Esophagus muscularis mucosa (tissue), 4 donors: ENCODE measurements at regions not wholly inside any gene's neighbourhood (a gene's known extent, or its start where the extent isn't known, plus 50 kb on each side); places are given as distances from the start of the nearest gene placed in this dataset.

Experiments
- DNase-seq: peaks from one replicate; pipeline ENCODE4 v3.0.0-alpha.2; 2017; ENCODE audit errors: extremely low spot score
- H3K27ac ChIP-seq, 4 donors: fragments of 200-600 bp; sonication (generic); replicated peaks in 1 of 4; 1 replicate in 3 of 4; 2 replicates in 1 of 4; pipeline ENCODE4 v1.5.1; 2016 to 2019; ENCODE audit warnings: mild to moderate bottlenecking in 1 of 4
- H3K27me3 ChIP-seq, 4 donors: fragments of 200-600 bp; sonication (generic); one replicate each; pipeline versions ENCODE4 v1.5.1 to v1.6.0; 2016 to 2019
- H3K36me3 ChIP-seq, 4 donors: fragments of 200-600 bp; sonication (generic); one replicate each; pipeline ENCODE4 v1.5.1; 2016 to 2019
- H3K4me1 ChIP-seq, 4 donors: fragments of 200-600 bp; sonication (generic); one replicate each; pipeline ENCODE4 v1.5.1; 2016 to 2019
- H3K4me3 ChIP-seq, 4 donors: fragments of 200-600 bp; sonication (generic); 1 replicate in 2 of 4; 2 replicates in 2 of 4; pipeline ENCODE4 v1.5.1; 2016 to 2019; ENCODE audit warnings: mild to moderate bottlenecking in 4 of 4, moderate library complexity in 1 of 4
- H3K9me3 ChIP-seq, 4 donors: fragments of 200-600 bp; sonication (generic); 1 replicate in 3 of 4; 2 replicates in 1 of 4; pipeline ENCODE4 v1.5.1; 2016 to 2019
- CTCF ChIP-seq, 3 experiments: fragments of 200-600 bp in 2 of 3; fragments of 450-650 bp in 1 of 3; sonication (generic) in 2 of 3; IDR thresholded peaks; one replicate each; pipeline ENCODE4 v1.5.1; 2017 to 2019; ENCODE audit warnings: antibody characterized with exemption in 3 of 3, mild to moderate bottlenecking in 2 of 3, moderate library complexity in 1 of 3
- EP300 ChIP-seq: sonication (generic); formaldehyde crosslinking; IDR thresholded peaks from one replicate; pipeline ENCODE4 v1.6.1; 2017; ENCODE audit warnings: antibody characterized with exemption
- POLR2A ChIP-seq: fragments of 450-650 bp; IDR thresholded peaks from one replicate; pipeline ENCODE4 v1.6.1; 2017; ENCODE audit warnings: antibody characterized with exemption, moderate library complexity, mild to moderate bottlenecking, low read depth
- POLR2AphosphoS5 ChIP-seq, 2 donors: sonication (generic); formaldehyde crosslinking; IDR thresholded peaks; one replicate each; pipeline ENCODE4 v1.6.1; 2017; ENCODE audit warnings: antibody characterized with exemption in 2 of 2
- WGBS: methylation state at CpG from one replicate; pipeline ENCODE4 v1.1.5; 2018; 5-methylcytosine and 5-hydroxymethylcytosine counted together
- intact Hi-C: fragments of 100-400 bp; cut with DNase I; formaldehyde crosslinking; loops from one replicate; pipeline ENCODE4 v1.15.1; 2023

GRCh38 chr11:28826807-28827206 lies 718.6 kb downstream of the METTL15 start:
- WGBS, result 92% methylated on average over 1 of the region's 1 CpG
- Histone ChIP-seq H3K27me3 (no peaks in the 10 kb centered on the region), H3K27ac (no peak overlapping the region), H3K36me3 (no peaks in the 10 kb centered on the region), H3K4me3 (no peak overlapping the region), H3K9me3 (peaks cover 0 to 14% (median 0%) of the 10 kb centered on the region in 4 donors), H3K4me1 (no peaks in the 10 kb centered on the region)
- no peak for DNase-seq
- TF ChIP-seq EP300 (no peak), POLR2AphosphoS5 (IDR thresholded peaks at IDR 0.05) (no peak), CTCF (IDR thresholded peaks at IDR 0.05) (no peak), POLR2A (no peak)
- intact Hi-C loops, result no loop called here

- H3K9me3 ChIP-seq, result peaks cover 0 to 12% (median 0%) of the 10 kb centered on the region in 4 donors
- 73% methylated on average over 4 of the region's 4 CpGs for WGBS
- no peaks in the 10 kb centered on the region for H3K36me3 ChIP-seq
- TF ChIP-seq POLR2A (no peak), POLR2AphosphoS5 (IDR thresholded peaks at IDR 0.05) (no peak), CTCF (IDR thresholded peaks at IDR 0.05) (no peak), EP300 (no peak)
- no peaks in the 10 kb centered on the region for H3K27me3 ChIP-seq
- H3K27ac ChIP-seq, result no peak overlapping the region
- H3K4me1 ChIP-seq, result no peaks in the 10 kb centered on the region
- intact Hi-C loops, result no loop called here
- no peak overlapping the region for H3K4me3 ChIP-seq
- no peak for DNase-seq
Measured at GRCh38 chr11:28822576-28822975, 714.4 kb downstream of the METTL15 start.

GRCh38 chr11:28820296-28820989 lies 712.3 kb downstream of the METTL15 start:
- H3K27ac ChIP-seq, result no peak overlapping the region
- H3K4me3 ChIP-seq, result no peak overlapping the region
- no peak for DNase-seq
- TF ChIP-seq CTCF (IDR thresholded peaks at IDR 0.05) (no peak), EP300 (no peak), POLR2A (no peak), POLR2AphosphoS5 (IDR thresholded peaks at IDR 0.05) (no peak)
- no peaks in the 10 kb centered on the region for H3K4me1 ChIP-seq
- H3K27me3 ChIP-seq, result no peaks in the 10 kb centered on the region
- no peaks in the 10 kb centered on the region for H3K9me3 ChIP-seq
- intact Hi-C loops, result no loop called here
- H3K36me3 ChIP-seq, result no peaks in the 10 kb centered on the region
- 72% methylated on average over 2 of the region's 2 CpGs for WGBS

- TF ChIP-seq POLR2A (no peak), CTCF (IDR thresholded peaks at IDR 0.05) (no peak), EP300 (no peak), POLR2AphosphoS5 (IDR thresholded peaks at IDR 0.05) (no peak)
- intact Hi-C loops, result no loop called here
- Histone ChIP-seq H3K4me1 (no peaks in the 10 kb centered on the region), H3K27me3 (no peaks in the 10 kb centered on the region), H3K9me3 (no peaks in the 10 kb centered on the region), H3K4me3 (no peak overlapping the region), H3K36me3 (no peaks in the 10 kb centered on the region), H3K27ac (no peak overlapping the region)
- DNase-seq, result no peak
- 60% methylated on average over 4 of the region's 4 CpGs for WGBS
Measured at GRCh38 chr11:28819741-28820140, 711.6 kb downstream of the METTL15 start.

GRCh38 chr11:28815110-28815509 lies 706.9 kb downstream of the METTL15 start:
- 76% methylated on average over 4 of the region's 4 CpGs for WGBS
- intact Hi-C loops, result no loop called here
- H3K36me3 ChIP-seq, result no peaks in the 10 kb centered on the region

More at GRCh38 chr11:28815110-28815509, 706.9 kb downstream of the METTL15 start:
- Histone ChIP-seq H3K9me3 (no peaks in the 10 kb centered on the region), H3K4me1 (no peaks in the 10 kb centered on the region), H3K4me3 (no peak overlapping the region), H3K27ac (no peak overlapping the region), H3K27me3 (no peaks in the 10 kb centered on the region)
- no peak for TF ChIP-seq CTCF (IDR thresholded peaks at IDR 0.05)
- no peak for DNase-seq
